Activated naive CD4-positive, alpha-beta T cell treated with Interleukin-2 at 50 U/mL for 16 hours (primary cell): ENCODE measurements at regions not wholly inside any gene's neighbourhood (a gene's known extent, or its start where the extent isn't known, plus 50 kb on each side); places are given as distances from the start of the nearest gene placed in this dataset.

ENCODE experiments used
- DNase-seq: peaks from one replicate; pipeline ENCODE4 v3.0.0-alpha.2; 2020

DNA sequence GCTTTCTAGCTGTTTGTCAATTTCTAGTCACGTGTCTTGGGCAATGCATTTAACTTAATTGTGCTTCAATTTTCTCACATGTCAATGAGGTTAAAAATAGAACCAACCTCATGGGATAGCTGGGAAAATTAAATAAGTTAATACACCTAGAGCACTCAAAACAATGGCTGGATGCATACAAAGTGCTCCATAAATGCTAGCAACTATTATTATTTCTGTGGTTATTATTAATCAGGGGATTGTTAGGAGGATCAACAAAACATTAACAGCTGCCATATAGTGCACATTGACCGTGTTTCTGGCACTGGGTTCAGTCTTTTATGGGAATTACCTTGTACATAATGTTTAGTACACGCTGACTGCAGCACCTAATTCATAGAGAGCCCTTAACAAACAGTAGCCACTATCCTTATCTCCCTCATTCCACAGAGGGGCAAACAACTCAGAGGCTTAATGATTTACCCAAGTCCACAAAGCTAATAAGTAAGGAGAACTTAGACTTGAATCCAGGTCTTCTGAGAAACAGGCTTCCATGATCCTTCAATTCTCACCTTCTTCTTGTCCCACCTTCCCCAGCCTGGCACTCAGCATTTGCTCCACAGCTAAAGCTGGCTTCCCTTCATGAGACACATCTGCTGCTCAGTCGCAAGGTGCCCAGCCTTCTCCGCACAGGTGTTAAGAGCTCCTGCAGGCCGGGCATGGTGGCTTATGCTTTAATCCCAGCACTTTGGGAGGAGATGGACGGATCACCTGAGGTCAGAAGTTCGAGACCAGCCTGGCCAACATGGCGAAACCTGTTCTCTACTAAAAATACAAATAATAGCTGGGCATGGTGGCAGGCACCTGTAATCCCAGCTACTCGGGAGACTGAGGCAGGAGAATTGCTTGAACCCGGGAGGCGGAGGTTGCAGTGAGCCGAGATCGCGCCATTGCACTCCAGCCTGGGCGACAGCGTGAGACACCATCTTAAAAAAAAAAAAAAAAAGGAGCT is 137.4 kb upstream of the ABCA1 start:
- no peak for DNase-seq

GRCh38 chr9:105066275-105066865 is 138.4 kb upstream of the ABCA1 start:
- no peak for DNase-seq

DNA sequence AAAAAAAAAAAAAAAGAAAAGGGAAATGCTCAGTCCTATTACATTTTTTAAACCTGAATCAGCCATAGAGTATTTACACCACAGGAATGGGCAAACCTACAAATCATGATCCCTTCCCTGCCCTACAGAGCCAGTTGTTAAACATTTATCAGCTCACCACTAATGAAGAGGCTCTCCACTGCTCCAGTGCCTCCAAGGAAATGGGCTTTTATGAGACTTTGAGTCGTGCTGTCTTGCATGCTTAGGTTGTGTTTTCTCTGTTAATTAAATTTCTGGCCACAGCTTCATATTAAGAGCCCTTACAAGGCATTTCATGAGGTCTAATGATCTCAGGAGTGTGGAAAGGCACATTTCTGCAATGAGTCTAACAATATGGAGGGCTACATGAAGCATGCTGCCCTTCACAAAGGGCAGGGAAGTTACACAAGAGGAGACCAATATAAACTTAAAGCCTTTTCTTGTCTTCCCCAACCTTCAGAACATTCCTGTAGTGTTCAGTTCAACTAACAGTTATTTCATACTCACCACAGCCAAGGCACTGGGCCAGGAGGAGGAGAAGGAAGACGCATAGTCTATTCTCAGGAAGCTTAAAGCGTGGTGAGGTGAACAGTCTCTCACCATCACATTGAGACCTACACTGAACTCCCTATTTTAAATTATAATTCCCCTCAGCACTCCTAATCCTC is 140.1 kb upstream of the ABCA1 start:
- DNase-seq, result no peak

DNA sequence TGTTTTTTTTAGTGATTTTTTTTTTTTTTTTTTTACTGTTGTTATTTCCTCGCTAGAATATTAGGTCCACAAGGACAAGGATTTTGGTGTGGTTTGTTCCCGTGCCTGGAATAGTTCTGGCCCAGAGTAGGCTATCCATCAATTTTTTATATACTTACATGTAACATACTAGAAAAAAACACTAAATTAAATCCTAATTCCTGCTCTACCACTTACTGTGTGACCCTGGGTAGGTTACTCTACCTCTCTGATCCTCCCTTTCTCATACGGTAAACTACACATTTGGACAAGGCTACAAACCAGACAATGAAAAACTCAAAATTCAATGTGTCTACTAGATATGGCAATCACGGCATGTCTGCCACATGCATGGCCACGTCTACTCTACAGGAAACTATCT is 141.3 kb upstream of the ABCA1 start:
- DNase-seq, result no peak

DNA sequence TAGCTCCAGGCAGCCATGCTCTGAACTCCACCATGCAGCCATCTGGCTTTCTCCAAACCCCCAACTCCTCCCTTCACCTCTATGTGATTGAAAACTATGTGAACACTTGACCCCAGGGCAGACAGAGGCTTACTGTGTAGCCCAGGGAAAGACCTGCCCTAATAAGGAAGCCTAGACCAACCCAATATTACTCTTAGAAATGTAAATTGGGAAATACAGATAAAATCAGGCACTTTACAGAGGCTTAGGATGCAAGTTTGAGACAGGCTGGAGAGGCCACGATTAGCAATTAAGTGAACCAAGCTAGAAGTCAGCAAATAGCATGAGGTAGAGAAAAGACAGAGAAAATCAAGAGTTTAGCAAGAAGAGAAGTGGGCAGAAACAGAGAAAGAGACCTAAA is 141.7 kb upstream of the ABCA1 start:
- DNase-seq, result no peak

DNA sequence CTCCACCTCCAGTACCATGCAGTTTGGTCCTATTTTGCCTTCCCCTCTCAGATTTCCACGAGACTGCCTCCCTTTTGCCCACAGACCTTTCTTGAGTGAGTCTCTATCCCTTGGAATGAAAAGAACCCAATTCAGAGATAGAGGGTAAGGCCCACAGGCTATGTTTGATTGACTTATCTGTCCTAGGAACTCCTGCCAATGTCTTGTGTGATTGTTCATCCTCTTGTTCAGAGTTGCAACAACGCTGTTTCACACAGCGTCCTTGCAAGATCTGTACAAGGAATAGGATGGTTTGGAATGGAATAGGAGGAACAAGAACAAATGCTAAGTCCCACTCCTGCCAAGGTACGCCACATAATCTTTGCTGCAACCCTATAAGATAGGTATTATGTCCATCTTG is 142.2 kb upstream of the ABCA1 start:
- DNase-seq, result no peak

GRCh38 chr9:105072476-105072875 is 144.5 kb upstream of the ABCA1 start:
- no peak for DNase-seq

GRCh38 chr9:105073147-105073546 is 145.2 kb upstream of the ABCA1 start:
- no peak for DNase-seq

DNA sequence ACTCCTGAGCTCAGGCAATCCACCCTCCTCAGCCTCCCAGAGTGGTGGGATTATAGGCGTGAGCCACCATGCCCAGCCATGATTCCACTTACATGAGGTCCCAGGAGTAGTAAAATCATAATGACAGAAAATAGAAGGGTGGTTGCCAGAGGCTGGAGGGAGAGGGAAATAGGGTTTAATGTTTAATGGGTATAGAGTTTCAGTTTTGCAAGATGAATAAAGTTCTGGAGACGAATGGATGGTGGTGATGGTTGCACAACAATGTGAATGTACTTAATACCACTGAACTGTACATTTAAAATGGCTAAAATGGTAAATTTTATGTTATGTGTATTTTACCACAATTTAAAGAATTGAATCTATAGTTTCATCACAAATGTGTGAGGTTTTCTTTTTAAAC is 146.5 kb upstream of the ABCA1 start:
- no peak for DNase-seq

- no peak for DNase-seq
Observed at GRCh38 chr9:105076729-105077128, 148.8 kb upstream of the ABCA1 start.

DNA sequence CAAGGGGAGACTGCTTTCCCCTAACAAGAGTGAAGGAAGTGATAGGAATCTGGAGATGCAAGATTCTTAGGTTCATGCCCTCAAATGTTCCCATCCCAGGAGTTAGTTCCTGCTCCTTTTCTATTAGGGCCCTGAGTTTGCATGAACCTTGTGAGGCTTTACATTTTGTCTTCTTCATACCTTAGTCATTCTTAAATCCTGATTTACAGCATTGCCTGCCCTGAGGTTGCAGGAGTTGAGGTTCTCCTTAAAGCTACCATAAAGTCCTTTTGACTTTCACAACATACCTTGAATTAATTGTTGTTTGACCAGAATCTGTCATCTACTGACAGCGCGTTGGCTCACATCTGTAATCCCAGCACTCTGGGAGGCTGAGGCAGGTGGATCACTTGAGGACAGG is 151.5 kb upstream of the ABCA1 start:
- DNase-seq, result no peak

- DNase-seq, result no peak
Observed at GRCh38 chr9:105082843-105083242, 154.9 kb upstream of the ABCA1 start.

- DNase-seq, result no peak
Observed at GRCh38 chr9:105083256-105083655, 155.3 kb upstream of the ABCA1 start.

DNA sequence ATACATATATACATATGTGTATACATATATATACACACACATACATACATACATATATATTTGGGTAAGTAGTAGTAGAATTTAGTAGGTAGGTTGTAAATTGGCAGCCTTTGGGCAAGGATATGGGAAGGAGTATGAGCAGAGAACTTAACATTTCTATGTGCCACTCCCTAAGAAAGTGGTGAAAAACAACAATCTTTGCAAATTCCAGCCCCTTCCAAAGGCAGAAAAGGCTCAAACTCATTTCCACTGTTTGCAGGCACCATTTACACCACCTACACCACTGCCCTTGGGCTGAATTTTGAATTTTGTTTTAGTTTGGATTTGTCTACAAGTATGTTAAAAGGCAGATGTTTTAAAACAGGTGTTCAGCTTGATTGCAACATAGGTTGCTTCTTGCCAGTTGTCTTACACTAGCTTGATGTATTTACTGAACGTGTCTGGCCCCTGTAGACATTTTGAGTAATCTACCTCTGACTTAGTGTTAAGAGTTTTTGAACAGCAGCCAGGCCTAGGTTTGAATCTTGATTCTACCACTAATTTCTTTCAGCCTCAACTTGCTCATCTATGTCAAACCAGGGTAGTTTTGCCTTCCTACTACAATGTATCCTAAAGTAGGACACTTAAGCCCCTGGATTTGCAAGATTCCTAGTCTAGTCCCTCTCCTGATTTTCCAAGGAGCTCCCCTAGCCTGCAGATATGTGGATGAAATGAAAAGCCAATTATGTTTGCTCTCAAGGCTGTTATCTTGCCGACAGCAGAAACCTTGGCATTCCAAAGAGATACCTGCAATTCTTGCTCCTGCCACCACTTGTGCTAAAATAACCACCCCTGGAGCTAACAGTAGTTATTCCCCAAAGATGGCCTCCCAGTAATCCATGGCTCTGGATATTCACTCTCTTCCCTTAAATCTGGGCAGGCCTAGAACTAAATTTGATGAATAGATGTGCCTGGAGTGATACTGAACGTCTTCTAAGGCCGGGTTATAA is 156.2 kb upstream of the SLC44A1 start:
- no peak for DNase-seq

GRCh38 chr9:105089874-105090273 is 154.6 kb upstream of the SLC44A1 start:
- no peak for DNase-seq

- DNase-seq, result no peak
Observed at GRCh38 chr9:105091004-105091640, 153.3 kb upstream of the SLC44A1 start.

GRCh38 chr9:105093685-105094084 is 150.8 kb upstream of the SLC44A1 start:
- no peak for DNase-seq

DNA sequence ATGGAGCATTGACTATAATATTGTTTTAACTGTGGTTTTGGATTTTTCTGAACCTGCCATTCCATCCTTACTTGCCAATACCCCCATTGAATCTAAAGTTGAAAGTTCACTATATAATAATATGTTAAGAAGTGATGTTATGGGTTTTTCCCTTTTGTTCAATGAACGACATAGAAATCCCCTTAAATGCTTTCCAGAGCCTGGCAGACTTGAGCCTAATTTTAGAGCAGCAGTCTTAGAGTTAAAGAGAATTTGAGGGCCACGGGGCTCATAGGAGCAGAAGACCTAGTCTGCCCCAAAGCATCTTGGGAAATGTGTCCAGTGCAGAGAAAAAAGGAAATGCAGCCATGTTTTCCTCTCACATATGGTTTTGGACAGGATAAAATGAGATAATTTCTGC is 146.1 kb upstream of the SLC44A1 start:
- no peak for DNase-seq

GRCh38 chr9:105103776-105104175 is 140.7 kb upstream of the SLC44A1 start:
- DNase-seq, result no peak

GRCh38 chr9:105114318-105114717 is 130.1 kb upstream of the SLC44A1 start:
- no peak for DNase-seq

DNA sequence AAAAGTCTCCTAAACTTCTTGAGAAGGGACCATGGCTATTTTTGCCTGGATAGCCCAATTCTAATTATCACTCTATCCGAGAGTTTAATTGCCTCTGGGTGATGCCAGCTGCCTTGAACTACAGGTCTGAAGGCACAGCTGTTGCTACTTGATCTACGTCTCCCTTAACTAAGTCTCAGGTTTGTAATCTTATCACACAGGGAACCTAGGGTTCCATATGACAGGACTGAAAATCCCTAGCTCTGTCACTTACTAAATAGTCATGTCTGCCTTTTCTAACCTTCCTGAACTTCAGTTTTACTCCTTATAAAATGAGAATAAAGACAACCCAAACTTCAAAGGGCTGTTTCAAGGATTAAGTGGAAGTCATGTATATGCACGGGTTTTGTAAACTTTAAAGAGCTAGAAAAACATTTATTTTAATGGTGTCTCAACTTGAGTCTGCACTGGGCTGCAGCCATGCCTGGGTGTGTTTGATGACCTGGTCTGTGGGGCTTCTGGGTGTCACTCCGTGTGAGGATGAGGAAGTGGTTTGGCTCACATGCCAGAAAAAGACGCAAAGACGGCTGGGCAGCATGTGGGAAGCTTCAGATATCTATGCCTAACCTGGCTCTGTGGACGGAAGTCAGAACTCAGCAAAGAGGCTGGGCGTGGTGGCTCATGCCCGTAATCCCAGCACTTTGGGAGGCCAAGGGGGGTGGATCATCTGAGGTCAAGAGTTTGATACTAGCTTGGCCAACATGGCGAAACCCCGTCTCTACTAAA is 129.3 kb upstream of the SLC44A1 start:
- peak; percentile 3 for DNase-seq
